ENCODE measurements at regions not wholly inside any gene's neighbourhood (a gene's known extent, or its start where the extent isn't known, plus 50 kb on each side); places are given as distances from the start of the nearest gene placed in this dataset.
"Not testable (repeated sequence)": the region's sequence is repeated elsewhere in the genome, so short reads cannot be mapped to it uniquely, and the experiment has no call there.

DNA sequence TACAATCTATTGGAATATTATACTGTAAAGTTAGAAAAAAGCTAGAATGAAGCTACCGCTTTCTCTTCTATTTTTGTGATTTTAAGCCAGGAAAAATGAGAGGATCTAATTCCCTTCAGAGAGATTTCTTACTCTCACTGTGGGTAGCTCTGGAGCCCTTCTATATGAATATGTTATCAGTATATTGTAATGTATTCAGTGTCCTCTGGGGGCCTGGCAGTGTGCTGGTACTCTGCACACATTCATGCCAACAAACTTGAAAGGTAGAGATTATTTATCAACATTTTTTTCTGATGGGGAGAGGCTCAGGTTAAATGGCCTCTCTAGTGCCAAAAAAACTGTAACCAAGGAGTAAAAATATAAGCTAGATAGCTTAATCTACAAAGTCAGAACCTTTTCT, 292.8 kb downstream of the TTC6 start:
- DNase-seq (ENCODE audit: low read depth in 4 of 4, low spot score in 3 of 4) = no peak

DNA sequence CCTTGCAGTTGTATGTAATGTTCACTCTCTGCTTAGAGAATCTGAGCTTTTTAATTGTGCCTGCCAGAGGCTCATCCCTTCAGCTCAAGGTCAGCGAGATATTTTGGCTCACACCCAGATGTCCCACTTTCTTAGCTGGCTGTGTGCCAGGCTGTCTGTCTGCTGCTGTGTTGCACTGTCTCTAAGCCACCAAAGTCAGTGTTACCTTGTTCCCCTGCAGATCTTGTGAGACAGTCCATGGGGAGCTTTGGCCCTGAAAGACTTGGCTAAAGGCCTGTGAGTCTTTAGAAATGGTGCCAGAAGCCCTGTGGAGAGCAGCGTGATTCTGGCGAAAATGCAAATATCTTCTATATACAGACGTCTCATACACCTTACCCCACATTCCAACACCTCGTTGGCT, 293.7 kb downstream of the TTC6 start:
- DNase-seq (ENCODE audit: low read depth in 4 of 4, low spot score in 3 of 4) = no peak

DNA sequence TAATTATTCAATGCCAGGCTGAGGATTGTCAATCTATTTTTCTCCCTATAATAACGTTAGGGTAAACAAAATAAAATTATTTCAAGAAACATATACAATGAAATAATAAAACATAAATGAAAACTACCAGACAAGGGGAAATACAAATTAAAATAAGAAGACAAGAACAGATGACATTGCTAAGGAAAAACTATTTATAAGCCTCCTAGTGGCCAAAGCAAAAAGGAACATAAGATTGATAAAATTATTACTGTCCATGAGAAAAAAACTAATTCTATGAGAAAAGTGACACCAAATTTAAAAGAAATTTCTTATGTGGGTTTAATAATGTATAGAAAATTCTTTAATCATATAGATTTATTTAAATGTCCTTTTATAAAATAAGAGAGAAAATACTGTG, 294.7 kb downstream of the TTC6 start:
- no peak for DNase-seq (ENCODE audit: low read depth in 4 of 4, low spot score in 3 of 4)

- DNase-seq (ENCODE audit: low read depth in 4 of 4, low spot score in 3 of 4) = not testable (repeated sequence)
Measured at GRCh38 chr14:37891500-37891899, 296.1 kb downstream of the TTC6 start.

- no peak for DNase-seq (ENCODE audit: low read depth in 4 of 4, low spot score in 3 of 4)
Measured at GRCh38 chr14:37894463-37894862, 299.0 kb downstream of the TTC6 start.

- DNase-seq (ENCODE audit: low read depth in 4 of 4, low spot score in 3 of 4) = no peak
Measured at GRCh38 chr14:37899365-37899764, 303.9 kb downstream of the TTC6 start.

GRCh38 chr14:37900561-37900960, 305.1 kb downstream of the TTC6 start:
- DNase-seq (ENCODE audit: low read depth in 4 of 4, low spot score in 3 of 4) = no peak

- no peak for DNase-seq (ENCODE audit: low read depth in 4 of 4, low spot score in 3 of 4)
Measured at GRCh38 chr14:37901978-37902377, 305.7 kb upstream of the SSTR1 start.

DNA sequence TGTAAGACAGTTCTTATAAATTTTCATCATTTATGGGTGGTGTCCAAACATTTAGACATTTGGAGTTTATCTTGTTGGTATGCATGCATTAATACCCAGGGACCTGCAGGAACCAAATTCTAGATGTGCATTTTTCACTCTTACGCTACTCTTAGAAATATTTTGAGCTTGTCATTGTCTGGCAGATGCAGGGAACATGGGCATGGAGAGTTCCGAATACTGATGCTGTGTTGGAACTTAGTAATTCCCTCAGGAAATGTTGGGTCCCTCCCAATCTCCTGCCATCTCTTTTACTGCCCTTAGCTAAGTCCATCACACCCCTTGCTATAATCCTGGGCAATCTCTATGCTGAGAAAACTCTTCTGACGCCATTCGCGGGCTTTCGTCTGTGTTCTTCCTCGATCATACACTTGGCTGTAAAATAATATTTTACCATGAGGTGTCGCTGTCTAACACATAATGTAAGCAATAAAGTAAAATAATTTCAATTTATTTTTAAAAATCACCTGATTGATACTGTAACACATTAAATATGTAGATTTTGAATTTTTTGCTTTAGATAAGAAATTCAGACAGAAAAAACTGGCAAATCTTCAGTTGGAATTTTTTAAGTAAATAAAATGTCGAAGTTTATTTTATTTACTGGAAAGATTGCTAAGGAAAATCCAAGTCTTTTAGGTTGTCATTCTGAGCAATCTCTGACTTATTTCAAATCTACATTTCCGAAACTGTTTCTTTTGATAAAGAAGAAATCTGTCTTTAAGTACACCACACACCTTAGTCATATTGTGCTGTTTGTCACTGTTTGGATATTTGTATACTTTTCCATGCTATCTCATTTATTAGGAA, 304.1 kb upstream of the SSTR1 start:
- DNase-seq (ENCODE audit: low read depth in 4 of 4, low spot score in 3 of 4) = peak; percentile 10 to 33 (median 22)

GRCh38 chr14:37924622-37925021, 283.1 kb upstream of the SSTR1 start:
- DNase-seq (ENCODE audit: low read depth in 4 of 4, low spot score in 3 of 4) = no peak

GRCh38 chr14:37932008-37932407, 275.7 kb upstream of the SSTR1 start:
- DNase-seq (ENCODE audit: low read depth in 4 of 4, low spot score in 3 of 4) = no peak

DNA sequence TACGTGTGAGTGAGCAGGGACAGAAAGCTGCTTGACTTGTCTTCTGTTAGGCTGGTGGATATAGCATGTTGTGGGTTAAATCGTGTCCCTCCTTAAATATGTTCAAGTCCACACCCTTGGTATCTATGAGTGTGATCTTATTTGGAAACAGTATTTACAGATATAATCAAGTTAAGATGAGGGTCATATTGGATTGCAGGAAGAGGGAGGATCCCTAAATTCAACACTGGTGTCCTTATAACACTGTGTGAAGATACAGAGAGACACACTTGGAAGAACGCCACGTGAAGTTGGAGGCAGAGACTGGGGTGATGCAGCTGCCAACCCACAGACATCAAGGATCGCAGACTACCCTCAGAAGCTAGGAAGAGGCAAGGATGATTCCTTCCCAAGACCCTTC, 275.2 kb upstream of the SSTR1 start:
- no peak for DNase-seq (ENCODE audit: low read depth in 4 of 4, low spot score in 3 of 4)

DNA sequence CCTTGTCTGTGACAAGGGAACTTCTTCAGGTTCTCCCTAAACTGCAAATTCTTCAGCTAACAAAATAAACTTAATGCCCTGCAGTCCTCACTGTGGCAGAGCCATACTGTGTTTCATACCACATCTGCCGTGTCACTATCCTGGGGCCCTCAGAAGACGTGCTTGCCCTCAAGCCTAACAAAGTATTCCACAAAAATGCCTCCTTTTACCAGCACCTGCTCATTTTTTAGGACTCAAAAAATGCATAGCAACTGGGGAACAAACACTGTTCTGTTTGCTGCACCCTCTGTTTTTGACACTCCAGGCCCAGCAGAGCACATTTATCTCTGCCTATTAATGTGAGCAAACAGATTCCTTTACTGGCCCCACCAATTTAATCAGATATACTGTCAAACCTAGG, 270.7 kb upstream of the SSTR1 start:
- DNase-seq (ENCODE audit: low read depth in 4 of 4, low spot score in 3 of 4) = no peak

DNA sequence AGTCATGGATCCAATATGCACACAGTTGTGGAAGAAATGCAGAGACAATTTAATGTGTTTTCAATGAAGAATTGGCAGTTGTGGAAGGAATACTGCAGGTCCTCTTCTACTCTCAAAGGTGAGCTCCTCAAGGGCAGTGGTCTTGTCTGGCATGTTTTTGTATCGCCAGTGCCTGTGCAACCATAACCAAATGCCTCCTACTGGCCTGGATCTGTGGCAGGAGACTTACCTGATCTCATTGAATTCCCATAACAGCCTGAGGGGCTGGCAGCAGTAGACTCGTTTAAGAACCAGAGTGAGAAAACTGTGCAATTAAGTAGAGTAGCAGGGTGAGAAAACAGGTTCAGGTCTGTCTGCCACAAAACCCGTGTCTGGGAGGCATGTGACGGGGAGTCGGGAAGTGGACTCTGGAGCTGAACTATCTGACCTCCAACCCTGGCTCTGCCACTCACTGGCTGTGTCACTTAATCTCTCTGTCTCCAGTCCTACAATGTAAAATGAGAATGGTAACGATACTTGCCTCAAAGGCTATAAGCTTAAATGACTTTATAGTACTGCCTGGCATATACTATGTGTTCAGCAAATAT, 268.2 kb upstream of the SSTR1 start:
- DNase-seq (ENCODE audit: low read depth in 4 of 4, low spot score in 3 of 4) = no peak

- no peak for DNase-seq (ENCODE audit: low read depth in 4 of 4, low spot score in 3 of 4)
Measured at GRCh38 chr14:37945959-37946358, 261.7 kb upstream of the SSTR1 start.

GRCh38 chr14:37946819-37947218, 260.9 kb upstream of the SSTR1 start:
- DNase-seq (ENCODE audit: low read depth in 4 of 4, low spot score in 3 of 4) = no peak

DNA sequence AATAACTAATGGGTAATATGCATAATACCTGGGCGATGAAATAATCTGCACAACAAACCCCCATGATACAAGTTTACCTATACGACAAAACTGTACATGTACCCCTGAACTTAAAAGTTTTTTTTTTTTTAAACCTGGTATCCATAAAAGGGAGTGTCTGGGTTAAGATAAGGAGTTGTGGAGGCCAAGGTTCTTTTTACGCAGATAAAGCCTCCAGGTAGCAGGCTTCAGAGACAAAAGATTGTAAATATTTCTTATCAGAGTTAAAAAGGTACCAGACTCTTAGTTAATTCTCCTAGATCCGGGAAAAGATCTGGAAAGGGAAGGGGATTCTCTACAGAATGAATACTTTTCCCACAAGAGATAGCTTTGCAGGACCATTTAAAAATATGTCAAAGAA, 259.4 kb upstream of the SSTR1 start:
- DNase-seq (ENCODE audit: low read depth in 4 of 4, low spot score in 3 of 4) = no peak

GRCh38 chr14:37968664-37969240, 239.0 kb upstream of the SSTR1 start:
- no peak for DNase-seq (ENCODE audit: low read depth in 4 of 4, low spot score in 3 of 4)

- no peak for DNase-seq (ENCODE audit: low read depth in 4 of 4, low spot score in 3 of 4)
Measured at GRCh38 chr14:37969511-37969979, 238.2 kb upstream of the SSTR1 start.

- DNase-seq (ENCODE audit: low read depth in 4 of 4, low spot score in 3 of 4) = no peak
Measured at GRCh38 chr14:37970696-37971095, 237.0 kb upstream of the SSTR1 start.

GRCh38 chr14:37972941-37973887, 234.5 kb upstream of the SSTR1 start:
- DNase-seq (ENCODE audit: low read depth in 4 of 4, low spot score in 3 of 4) = peak in 1 of 4 donors; percentile 8
